Endothelial cell (in vitro differentiated cells): ENCODE measurements at regions not wholly inside any gene's neighbourhood (a gene's known extent, or its start where the extent isn't known, plus 50 kb on each side); places are given as distances from the start of the nearest gene placed in this dataset.

Experiments
- DNase-seq: peaks from one replicate; pipeline ENCODE4 v3.0.0; 2021; ENCODE audit warnings: low spot score
- H3K27ac Mint-ChIP-seq: one replicate; pipeline ENCODE4 v1.8.0; 2021; ENCODE audit warnings: mixed read lengths, inconsistent platforms; ENCODE audit not compliant: unreplicated experiment
- H3K27me3 Mint-ChIP-seq: one replicate; pipeline ENCODE4 v1.8.0; 2021; ENCODE audit warnings: mild to moderate bottlenecking, moderate library complexity, mixed read lengths, inconsistent platforms; ENCODE audit not compliant: unreplicated experiment
- H3K36me3 Mint-ChIP-seq: one replicate; pipeline ENCODE4 v1.8.0; 2021; ENCODE audit warnings: mild to moderate bottlenecking, low read depth, mixed read lengths, inconsistent platforms; ENCODE audit not compliant: unreplicated experiment
- H3K4me1 Mint-ChIP-seq: one replicate; pipeline ENCODE4 v1.8.0; 2021; ENCODE audit warnings: mild to moderate bottlenecking, mixed read lengths, inconsistent platforms; ENCODE audit not compliant: unreplicated experiment
- H3K4me3 Mint-ChIP-seq: one replicate; pipeline ENCODE4 v1.8.0; 2021; ENCODE audit warnings: mild to moderate bottlenecking, mixed read lengths, inconsistent platforms; ENCODE audit not compliant: unreplicated experiment
- H3K9me3 Mint-ChIP-seq: one replicate; pipeline ENCODE4 v1.8.0; 2021; ENCODE audit warnings: mixed read lengths, inconsistent platforms; ENCODE audit not compliant: unreplicated experiment
- TF ChIP-seq, protein P1 (sequence below): fragments of 200-600 bp; sonication (generic); IDR thresholded peaks from one replicate; pipeline ENCODE4 v1.5.0; 2021; ENCODE audit warnings: antibody characterized with exemption; ENCODE audit not compliant: unreplicated experiment

DNA sequence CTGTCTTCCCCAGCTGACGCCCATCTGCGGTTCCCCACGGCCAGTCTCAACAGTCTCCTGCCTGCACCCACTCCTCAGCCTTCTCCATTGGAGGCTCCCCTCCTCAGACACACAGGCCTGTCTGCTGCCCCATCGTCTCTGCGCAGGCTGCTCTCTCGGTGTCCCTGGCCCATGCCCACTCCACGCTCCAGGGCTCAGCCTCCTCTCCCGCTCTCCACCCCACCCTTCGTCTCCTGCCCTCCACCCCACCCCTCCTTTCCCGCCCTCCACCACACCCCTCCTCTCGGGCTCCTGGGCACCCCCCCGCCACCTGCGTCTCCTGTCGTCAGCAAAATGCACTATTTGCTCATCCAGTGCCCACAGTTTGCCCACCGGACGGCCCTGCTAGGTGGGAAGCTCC, 119.6 kb upstream of the DIO3 start:
- H3K27me3 Mint-ChIP-seq = peaks cover 5% of the 10 kb centered on the region

DNA sequence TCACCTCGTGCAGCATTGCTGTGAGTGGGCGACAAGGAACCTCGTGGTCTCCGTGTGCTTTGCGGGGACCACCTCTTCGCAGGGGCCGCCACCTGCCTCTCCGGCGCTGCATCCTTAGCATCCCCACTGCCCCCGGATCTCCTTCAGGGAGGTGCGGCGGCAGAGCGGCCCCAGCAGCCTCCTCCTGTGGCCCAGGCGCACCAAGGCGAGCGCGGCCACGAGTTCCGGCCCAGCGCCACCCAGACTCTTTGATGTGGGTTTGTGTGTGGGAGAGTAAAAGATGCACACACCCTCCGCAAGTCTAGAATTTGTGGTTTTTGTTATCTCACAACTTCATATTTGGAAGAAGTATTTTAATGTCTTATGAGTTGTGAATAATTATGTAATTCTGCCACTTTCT, 118.8 kb upstream of the DIO3 start:
- TF ChIP-seq, protein P1, sequence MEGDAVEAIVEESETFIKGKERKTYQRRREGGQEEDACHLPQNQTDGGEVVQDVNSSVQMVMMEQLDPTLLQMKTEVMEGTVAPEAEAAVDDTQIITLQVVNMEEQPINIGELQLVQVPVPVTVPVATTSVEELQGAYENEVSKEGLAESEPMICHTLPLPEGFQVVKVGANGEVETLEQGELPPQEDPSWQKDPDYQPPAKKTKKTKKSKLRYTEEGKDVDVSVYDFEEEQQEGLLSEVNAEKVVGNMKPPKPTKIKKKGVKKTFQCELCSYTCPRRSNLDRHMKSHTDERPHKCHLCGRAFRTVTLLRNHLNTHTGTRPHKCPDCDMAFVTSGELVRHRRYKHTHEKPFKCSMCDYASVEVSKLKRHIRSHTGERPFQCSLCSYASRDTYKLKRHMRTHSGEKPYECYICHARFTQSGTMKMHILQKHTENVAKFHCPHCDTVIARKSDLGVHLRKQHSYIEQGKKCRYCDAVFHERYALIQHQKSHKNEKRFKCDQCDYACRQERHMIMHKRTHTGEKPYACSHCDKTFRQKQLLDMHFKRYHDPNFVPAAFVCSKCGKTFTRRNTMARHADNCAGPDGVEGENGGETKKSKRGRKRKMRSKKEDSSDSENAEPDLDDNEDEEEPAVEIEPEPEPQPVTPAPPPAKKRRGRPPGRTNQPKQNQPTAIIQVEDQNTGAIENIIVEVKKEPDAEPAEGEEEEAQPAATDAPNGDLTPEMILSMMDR = no peak

More for the DNA sequence above, 119.6 kb upstream of the DIO3 start:
- Mint-ChIP-seq H3K4me3 (no peak overlapping the region), H3K4me1 (no peaks in the 10 kb centered on the region), H3K36me3 (no peaks in the 10 kb centered on the region), H3K27ac (no peak overlapping the region), H3K9me3 (no peaks in the 10 kb centered on the region)
- TF ChIP-seq, protein P1 = no peak
- DNase-seq = no peak

DNA sequence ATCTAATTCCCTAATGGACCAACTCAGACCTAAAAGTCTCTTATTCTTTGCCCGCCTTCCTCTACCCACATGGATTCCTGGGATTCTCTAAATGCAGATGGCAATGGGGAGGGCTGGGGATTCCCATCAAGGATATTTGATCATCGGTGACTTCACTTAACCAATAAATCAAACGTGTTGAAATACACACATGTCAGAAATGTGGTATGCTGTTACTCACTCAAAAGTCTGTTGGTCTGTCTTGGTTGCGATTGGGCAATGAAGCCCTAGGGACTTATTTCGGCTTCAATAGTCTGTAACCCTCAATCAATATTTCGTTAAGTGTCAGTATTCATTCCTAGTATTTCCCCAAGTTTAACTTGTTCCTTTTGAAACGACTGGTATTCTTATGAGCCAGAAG, 117.2 kb upstream of the DIO3 start:
- H3K4me3 Mint-ChIP-seq = no peak overlapping the region
- no peaks in the 10 kb centered on the region for H3K36me3 Mint-ChIP-seq
- no peaks in the 10 kb centered on the region for H3K4me1 Mint-ChIP-seq
- DNase-seq = no peak
- peaks cover 5% of the 10 kb centered on the region for H3K27me3 Mint-ChIP-seq
- H3K9me3 Mint-ChIP-seq = no peaks in the 10 kb centered on the region
- H3K27ac Mint-ChIP-seq = no peak overlapping the region
- TF ChIP-seq, protein P1 = no peak

More for the DNA sequence above, 118.8 kb upstream of the DIO3 start:
- H3K4me3 Mint-ChIP-seq = no peak overlapping the region
- no peaks in the 10 kb centered on the region for H3K9me3 Mint-ChIP-seq
- no peaks in the 10 kb centered on the region for H3K4me1 Mint-ChIP-seq
- H3K27ac Mint-ChIP-seq = no peak overlapping the region
- H3K36me3 Mint-ChIP-seq = no peaks in the 10 kb centered on the region
- peaks cover 5% of the 10 kb centered on the region for H3K27me3 Mint-ChIP-seq
- no peak for DNase-seq

DNA sequence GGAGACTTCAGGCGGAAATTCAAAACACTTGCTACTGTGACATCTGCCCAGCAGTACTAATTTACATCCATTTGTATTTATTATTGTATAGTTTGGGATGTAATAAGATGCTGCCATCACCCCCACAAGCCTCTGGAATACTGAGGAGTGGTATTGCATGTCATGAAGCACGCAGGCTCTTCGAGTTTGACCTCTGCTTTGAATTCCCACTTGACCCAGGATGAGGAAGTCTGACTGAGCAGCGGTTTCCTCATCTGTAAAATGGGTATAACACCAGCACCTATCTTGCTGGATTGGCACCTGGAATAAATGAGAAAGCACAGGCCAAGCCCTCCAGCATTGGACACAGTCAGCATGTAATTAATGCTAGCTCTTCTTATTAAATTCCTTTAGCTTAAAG, 116.0 kb upstream of the DIO3 start:
- peaks cover 5% of the 10 kb centered on the region for H3K27me3 Mint-ChIP-seq
- H3K9me3 Mint-ChIP-seq = no peaks in the 10 kb centered on the region
- no peak for DNase-seq
- H3K27ac Mint-ChIP-seq = no peak overlapping the region
- H3K4me1 Mint-ChIP-seq = no peaks in the 10 kb centered on the region
- TF ChIP-seq, protein P1 = no peak
- H3K36me3 Mint-ChIP-seq = no peaks in the 10 kb centered on the region
- H3K4me3 Mint-ChIP-seq = no peak overlapping the region

DNA sequence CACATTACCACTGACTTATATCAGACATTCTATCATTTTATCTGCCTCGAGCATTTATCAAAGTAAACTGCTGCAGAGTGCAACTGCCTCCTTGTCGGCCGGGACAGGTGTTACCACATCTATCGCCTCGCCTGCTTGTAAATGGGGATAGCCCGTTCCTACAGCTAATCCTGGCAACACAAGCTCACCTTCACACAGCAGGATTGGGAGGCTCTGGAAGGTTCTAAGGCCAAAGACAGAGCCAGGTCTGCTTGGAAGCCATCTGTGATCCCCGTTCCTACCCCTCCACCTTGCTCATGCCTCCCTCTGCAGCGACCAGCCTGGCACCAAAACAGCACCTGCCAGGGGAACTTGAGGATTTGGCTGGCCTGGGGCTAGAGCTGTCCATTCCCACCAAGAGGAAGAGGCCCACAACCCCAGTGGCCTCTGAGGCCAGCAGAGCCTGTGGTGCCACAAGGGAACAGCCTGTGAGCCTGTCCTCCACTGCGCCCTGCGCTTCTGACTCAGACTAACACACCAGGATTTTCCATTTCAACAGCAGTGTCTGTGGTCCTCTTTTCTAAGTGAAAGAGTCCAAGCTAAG, 114.8 kb upstream of the DIO3 start:
- Mint-ChIP-seq H3K27me3 (peaks cover 3% of the 10 kb centered on the region), H3K4me1 (no peaks in the 10 kb centered on the region), H3K9me3 (no peaks in the 10 kb centered on the region), H3K27ac (no peak overlapping the region), H3K36me3 (no peaks in the 10 kb centered on the region), H3K4me3 (no peak overlapping the region)
- TF ChIP-seq, protein P1 = no peak
- no peak for DNase-seq
